ENCODE measurements at regions not wholly inside any gene's neighbourhood (a gene's known extent, or its start where the extent isn't known, plus 50 kb on each side); places are given as distances from the start of the nearest gene placed in this dataset.

GRCh38 chr19:31073485-31074198 lies 275.6 kb downstream of the TSHZ3 start:
- TF ChIP-seq POLR2A (IDR thresholded peaks at IDR 0.05): no peak
- no peak for TF ChIP-seq CTCF (IDR thresholded peaks at IDR 0.05)
